C4-2B (cell line): ENCODE measurements at regions not wholly inside any gene's neighbourhood (a gene's known extent, or its start where the extent isn't known, plus 50 kb on each side); places are given as distances from the start of the nearest gene placed in this dataset.

Experiments used
- CTCF ChIP-seq: fragments of 450-650 bp; conservative IDR thresholded peaks from 2 replicates; pipeline ENCODE4 v1.5.1; 2017; ENCODE audit warnings: mild to moderate bottlenecking
- ZFX ChIP-seq: fragments of 450-650 bp; IDR thresholded peaks from 2 replicates; pipeline ENCODE4 v1.6.1; 2017

GRCh38 chr3:10601857-10602230 is 96.5 kb upstream of the ATP2B2 start:
- TF ChIP-seq CTCF (no peak), ZFX (no peak)
